ENCODE measurements at regions not wholly inside any gene's neighbourhood (a gene's known extent, or its start where the extent isn't known, plus 50 kb on each side); places are given as distances from the start of the nearest gene placed in this dataset.

DNA sequence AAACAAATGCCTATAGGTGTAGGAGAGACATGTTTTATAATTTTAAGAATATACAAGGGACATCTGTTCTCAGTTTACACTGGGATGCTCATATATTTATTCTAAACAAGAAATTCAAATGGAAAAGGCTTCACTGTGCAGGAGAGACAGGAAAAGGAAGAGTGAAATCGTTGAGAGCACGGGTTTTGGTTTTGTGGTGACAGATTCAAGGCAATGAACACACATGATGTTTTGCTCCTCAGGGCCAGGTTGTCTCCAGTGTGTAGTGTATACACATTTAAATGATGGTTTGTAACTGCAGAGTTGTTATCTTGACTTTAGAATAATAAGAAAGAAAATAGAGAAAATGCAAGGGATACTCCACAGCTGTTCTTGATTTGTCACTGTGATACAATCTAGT, 73.7 kb downstream of the S1PR1 start:
- Histone ChIP-seq H3K27ac (peak overlapping the region; percentile 78 to 89 (median 81)), H3K4me3 (peak overlapping the region in 1 of 8 donors; percentile 63), H3K27me3 (replicated peaks in 1 of 7) (no peaks in the 10 kb centered on the region), H3K36me3 (peaks cover 0 to 6% (median 0%) of the 10 kb centered on the region in 6 donors), H3K9me3 (no peaks in the 10 kb centered on the region), H3K4me1 (peaks cover 18 to 65% (median 51%) of the 10 kb centered on the region in 6 donors)
- TF ChIP-seq POLR2AphosphoS5 (IDR thresholded peaks at IDR 0.05) = no peak
- TF ChIP-seq POLR2A (IDR thresholded peaks at IDR 0.05) = no peak
- TF ChIP-seq CTCF (IDR thresholded peaks at IDR 0.05 in 8 of 11, conservative IDR thresholded peaks at IDR 0.05 in 3 of 11) = no peak
- intact Hi-C loops (cut with DNase I; ENCODE audit: low total_unique reads) = loop anchor here (5.0 kb wide), 1 partner anchor 47 kb away; no protein-coding TSS in a partner anchor
- WGBS, 5 donors = 3 to 26% (median 5%) methylated on average over 2 of the region's 2 CpGs
- DNase-seq = no peak

GRCh38 chr1:101311146-101311920, 74.5 kb downstream of the S1PR1 start:
- H3K36me3 ChIP-seq = peaks cover 0 to under 1% (median 0%) of the 10 kb centered on the region in 6 donors
- H3K27me3 ChIP-seq (replicated peaks in 1 of 7) = no peaks in the 10 kb centered on the region
- peaks cover 18 to 65% (median 51%) of the 10 kb centered on the region in 6 donors for H3K4me1 ChIP-seq
- TF ChIP-seq POLR2A (IDR thresholded peaks at IDR 0.05) (no peak), CTCF (IDR thresholded peaks at IDR 0.05 in 8 of 11, conservative IDR thresholded peaks at IDR 0.05 in 3 of 11) (no peak), POLR2AphosphoS5 (IDR thresholded peaks at IDR 0.05) (no peak)
- intact Hi-C loops (cut with DNase I; ENCODE audit: low total_unique reads) = loop anchor here (5.0 kb wide), 1 partner anchor 46 kb away; no protein-coding TSS in a partner anchor
- WGBS, 5 donors = 76 to 86% (median 79%) methylated on average over 4 of the region's 4 CpGs
- no peak for DNase-seq
- no peaks in the 10 kb centered on the region for H3K9me3 ChIP-seq
- peak overlapping the region in 7 of 8 donors; percentile 18 to 89 (median 81) for H3K27ac ChIP-seq
- H3K4me3 ChIP-seq = no peak overlapping the region

DNA sequence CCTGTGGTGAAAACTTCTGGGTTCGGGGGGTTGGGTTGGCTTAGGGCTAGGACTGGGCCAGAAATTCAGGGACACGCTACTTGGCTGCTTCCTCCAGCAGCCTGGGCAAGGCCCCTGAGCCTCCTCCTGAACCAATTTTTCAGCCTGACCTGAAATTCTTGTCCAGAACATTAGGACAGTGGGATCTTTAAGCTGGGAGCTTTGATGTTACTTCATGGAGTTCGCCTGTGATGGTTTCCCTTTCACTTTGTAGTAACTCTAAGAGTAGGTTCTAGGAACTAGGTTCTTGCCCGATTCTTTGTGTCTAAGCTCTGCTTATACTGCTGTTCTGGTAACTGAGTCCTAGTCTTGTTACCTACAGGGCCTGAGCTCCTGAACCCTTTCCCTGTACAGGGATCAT, 75.3 kb downstream of the S1PR1 start:
- Histone ChIP-seq H3K27ac (peak overlapping the region in 6 of 8 donors; percentile 19 to 89 (median 81)), H3K9me3 (no peaks in the 10 kb centered on the region), H3K27me3 (replicated peaks in 1 of 7) (no peaks in the 10 kb centered on the region), H3K36me3 (no peaks in the 10 kb centered on the region), H3K4me3 (peak overlapping the region in 1 of 8 donors; percentile 17), H3K4me1 (peaks cover 18 to 63% (median 51%) of the 10 kb centered on the region in 6 donors)
- TF ChIP-seq POLR2AphosphoS5 (IDR thresholded peaks at IDR 0.05) (no peak), CTCF (IDR thresholded peaks at IDR 0.05 in 8 of 11, conservative IDR thresholded peaks at IDR 0.05 in 3 of 11) (no peak), POLR2A (IDR thresholded peaks at IDR 0.05) (no peak)
- no peak for DNase-seq
- intact Hi-C loops (cut with DNase I; ENCODE audit: low total_unique reads) = loop anchor here (5.0 kb wide), 1 partner anchor 45 kb away; no protein-coding TSS in a partner anchor
- 70 to 87% (median 75%) methylated on average over 4 of the region's 4 CpGs for WGBS, 5 donors

- Histone ChIP-seq H3K27ac (no peak overlapping the region), H3K4me3 (no peak overlapping the region), H3K9me3 (no peaks in the 10 kb centered on the region), H3K4me1 (peaks cover 17 to 51% (median 42%) of the 10 kb centered on the region in 6 donors), H3K36me3 (no peaks in the 10 kb centered on the region), H3K27me3 (replicated peaks in 1 of 7) (no peaks in the 10 kb centered on the region)
- 91 to 97% (median 95%) methylated on average over 7 of the region's 7 CpGs for WGBS, 5 donors
- no peak for DNase-seq
- intact Hi-C loops (cut with DNase I; ENCODE audit: low total_unique reads) = loop anchor here (5.0 kb wide), 1 partner anchor 44 kb away; no protein-coding TSS in a partner anchor
- TF ChIP-seq POLR2AphosphoS5 (IDR thresholded peaks at IDR 0.05) = no peak
- no peak for TF ChIP-seq POLR2A (IDR thresholded peaks at IDR 0.05)
- TF ChIP-seq CTCF (IDR thresholded peaks at IDR 0.05 in 8 of 11, conservative IDR thresholded peaks at IDR 0.05 in 3 of 11) = no peak
Measured at GRCh38 chr1:101313356-101313755, 76.5 kb downstream of the S1PR1 start.
